Inflammatory macrophage treated with lipopolysaccharide for 4 hours (primary cell): ENCODE measurements at regions not wholly inside any gene's neighbourhood (a gene's known extent, or its start where the extent isn't known, plus 50 kb on each side); places are given as distances from the start of the nearest gene placed in this dataset.
"Not testable (repeated sequence)": the region's sequence is repeated elsewhere in the genome, so short reads cannot be mapped to it uniquely, and the experiment has no call there.

Experiments used
- DNase-seq: peaks from one replicate; pipeline ENCODE4 v3.0.0-alpha.2; 2020

- DNase-seq = no peak
Measured at GRCh38 chr1:222953585-222953984, 138.7 kb downstream of the DISP1 start.

GRCh38 chr1:222955964-222956363 is 141.1 kb downstream of the DISP1 start:
- DNase-seq = no peak

GRCh38 chr1:222956601-222957000 is 141.8 kb downstream of the DISP1 start:
- no peak for DNase-seq

- DNase-seq = no peak
Measured at GRCh38 chr1:222967466-222968240, 152.8 kb downstream of the DISP1 start.

- no peak for DNase-seq
Measured at GRCh38 chr1:222970040-222970439, 155.2 kb downstream of the DISP1 start.

- DNase-seq = no peak
Measured at GRCh38 chr1:222970711-222971110, 155.9 kb downstream of the DISP1 start.

- no peak for DNase-seq
Measured at GRCh38 chr1:222971146-222971545, 156.3 kb downstream of the DISP1 start.

GRCh38 chr1:222973561-222973960 is 158.7 kb downstream of the DISP1 start:
- DNase-seq = no peak

GRCh38 chr1:222974496-222974895 is 159.7 kb downstream of the DISP1 start:
- no peak for DNase-seq

GRCh38 chr1:222975472-222976122 is 160.8 kb downstream of the DISP1 start:
- no peak for DNase-seq

GRCh38 chr1:222976453-222976852 is 161.6 kb downstream of the DISP1 start:
- no peak for DNase-seq

GRCh38 chr1:222977294-222977693 is 162.5 kb downstream of the DISP1 start:
- DNase-seq = not testable (repeated sequence)

GRCh38 chr1:222979561-222979960 is 163.5 kb downstream of the TLR5 start:
- DNase-seq = no peak

GRCh38 chr1:222987674-222988076 is 155.4 kb downstream of the TLR5 start:
- no peak for DNase-seq

GRCh38 chr1:222989443-222989842 is 153.6 kb downstream of the TLR5 start:
- no peak for DNase-seq

- no peak for DNase-seq
Measured at GRCh38 chr1:222991177-222991576, 151.9 kb downstream of the TLR5 start.

- peak; percentile 0 for DNase-seq
Measured at GRCh38 chr1:222991908-222992307, 151.1 kb downstream of the TLR5 start.

GRCh38 chr1:222994511-222995235 is 148.4 kb downstream of the TLR5 start:
- DNase-seq = no peak

- DNase-seq = peak; percentile 28
Measured at GRCh38 chr1:222995236-222995580, 147.8 kb downstream of the TLR5 start.

GRCh38 chr1:222995620-222996309 is 147.3 kb downstream of the TLR5 start:
- no peak for DNase-seq

GRCh38 chr1:222996310-222996975 is 146.6 kb downstream of the TLR5 start:
- DNase-seq = no peak

- DNase-seq = no peak
Measured at GRCh38 chr1:223000632-223001031, 142.4 kb downstream of the TLR5 start.
